ENCODE measurements at regions not wholly inside any gene's neighbourhood (a gene's known extent, or its start where the extent isn't known, plus 50 kb on each side); places are given as distances from the start of the nearest gene placed in this dataset.

DNA sequence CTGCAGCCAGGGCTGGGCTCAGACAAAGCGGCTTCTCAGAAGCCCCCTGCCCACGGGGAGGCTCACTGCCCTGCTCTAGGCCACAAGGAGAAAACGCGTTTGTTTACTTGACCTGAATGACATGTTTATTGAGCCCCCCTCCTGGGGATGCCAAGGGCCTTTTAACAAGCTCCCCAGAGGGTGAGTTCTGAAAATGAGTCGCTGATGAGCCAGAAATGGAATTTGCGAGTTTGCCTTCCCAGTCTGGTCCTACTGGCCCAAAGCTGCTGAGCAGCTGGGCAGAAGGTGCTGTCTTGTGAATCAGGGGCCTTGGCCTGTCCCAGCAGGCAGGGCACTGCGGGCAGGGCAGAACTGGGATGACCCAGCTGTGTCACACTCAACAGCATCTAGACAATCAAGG is 120.6 kb downstream of the SYF2 start:
- no peak overlapping the region for H3K27ac ChIP-seq
- TF ChIP-seq ZFX (IDR thresholded peaks at IDR 0.05; ENCODE audit: borderline replicate concordance): no peak
- TF ChIP-seq, protein P1, sequence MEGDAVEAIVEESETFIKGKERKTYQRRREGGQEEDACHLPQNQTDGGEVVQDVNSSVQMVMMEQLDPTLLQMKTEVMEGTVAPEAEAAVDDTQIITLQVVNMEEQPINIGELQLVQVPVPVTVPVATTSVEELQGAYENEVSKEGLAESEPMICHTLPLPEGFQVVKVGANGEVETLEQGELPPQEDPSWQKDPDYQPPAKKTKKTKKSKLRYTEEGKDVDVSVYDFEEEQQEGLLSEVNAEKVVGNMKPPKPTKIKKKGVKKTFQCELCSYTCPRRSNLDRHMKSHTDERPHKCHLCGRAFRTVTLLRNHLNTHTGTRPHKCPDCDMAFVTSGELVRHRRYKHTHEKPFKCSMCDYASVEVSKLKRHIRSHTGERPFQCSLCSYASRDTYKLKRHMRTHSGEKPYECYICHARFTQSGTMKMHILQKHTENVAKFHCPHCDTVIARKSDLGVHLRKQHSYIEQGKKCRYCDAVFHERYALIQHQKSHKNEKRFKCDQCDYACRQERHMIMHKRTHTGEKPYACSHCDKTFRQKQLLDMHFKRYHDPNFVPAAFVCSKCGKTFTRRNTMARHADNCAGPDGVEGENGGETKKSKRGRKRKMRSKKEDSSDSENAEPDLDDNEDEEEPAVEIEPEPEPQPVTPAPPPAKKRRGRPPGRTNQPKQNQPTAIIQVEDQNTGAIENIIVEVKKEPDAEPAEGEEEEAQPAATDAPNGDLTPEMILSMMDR (IDR thresholded peaks at IDR 0.05): no peak

DNA sequence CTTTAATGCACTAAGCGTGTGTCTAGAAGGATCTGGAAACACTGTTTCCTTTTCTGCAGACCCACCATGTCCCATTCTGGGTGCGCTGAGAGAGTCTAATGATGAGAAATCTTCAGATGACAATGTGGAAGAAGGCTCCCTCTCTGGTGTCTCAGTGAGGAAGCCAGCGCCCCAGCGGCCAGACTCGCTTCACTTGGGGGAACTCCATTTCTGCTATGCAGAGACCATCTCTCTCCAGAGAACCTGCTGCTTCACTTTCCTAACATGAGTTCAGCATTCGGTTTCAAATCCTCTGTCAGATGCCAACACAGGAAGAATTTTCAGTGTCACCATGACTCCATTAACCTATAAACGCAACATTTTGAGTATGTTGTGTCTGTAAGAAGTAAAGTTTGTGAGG is 121.8 kb downstream of the SYF2 start:
- H3K27ac ChIP-seq: no peak overlapping the region
- TF ChIP-seq ZFX (IDR thresholded peaks at IDR 0.05; ENCODE audit: borderline replicate concordance): no peak
- TF ChIP-seq, protein P1 (IDR thresholded peaks at IDR 0.05): no peak

DNA sequence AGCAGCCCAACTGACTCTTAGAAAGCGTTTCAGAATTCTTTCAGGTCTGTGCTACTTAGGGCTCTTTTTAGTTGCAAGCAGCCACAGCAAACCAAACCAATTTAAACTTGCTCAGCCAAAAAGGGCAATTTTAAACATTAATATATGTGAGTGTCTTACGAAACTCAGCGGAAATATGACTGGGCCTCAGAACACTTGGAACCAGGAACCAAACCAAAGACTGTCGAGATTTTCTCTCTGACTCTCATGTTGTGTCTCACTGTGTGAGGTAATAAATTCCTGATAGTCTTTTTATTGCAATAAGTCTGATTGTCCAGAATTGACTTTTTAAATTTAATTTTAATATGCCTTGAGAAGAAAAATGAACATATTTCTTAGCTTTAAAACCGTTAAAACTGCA is 122.3 kb downstream of the SYF2 start:
- TF ChIP-seq ZFX (IDR thresholded peaks at IDR 0.05; ENCODE audit: borderline replicate concordance): no peak
- TF ChIP-seq, protein P1 (IDR thresholded peaks at IDR 0.05): no peak
- no peak overlapping the region for H3K27ac ChIP-seq

DNA sequence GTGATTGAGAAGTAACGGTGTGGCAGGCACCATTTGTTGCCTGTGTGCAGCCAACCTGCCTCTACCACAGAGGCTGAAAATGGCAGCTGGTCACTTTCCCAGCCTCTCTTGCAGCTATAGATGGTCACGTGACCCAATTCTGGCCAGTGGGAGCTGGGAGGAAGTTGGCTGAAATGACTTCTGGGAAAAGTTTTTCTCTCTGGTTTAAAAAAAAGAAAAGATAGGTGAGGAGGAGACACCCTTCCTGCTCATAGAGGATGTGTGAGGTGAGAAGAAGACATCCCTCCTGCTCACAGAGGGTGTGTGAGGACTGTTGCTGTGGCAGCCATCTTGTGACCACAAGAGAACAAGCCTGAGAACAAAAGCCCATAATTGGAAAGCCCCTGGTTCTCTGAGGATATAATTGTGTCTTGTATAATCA is 122.8 kb downstream of the SYF2 start:
- H3K27ac ChIP-seq: no peak overlapping the region
- TF ChIP-seq ZFX (IDR thresholded peaks at IDR 0.05; ENCODE audit: borderline replicate concordance): no peak
- TF ChIP-seq, protein P1 (IDR thresholded peaks at IDR 0.05): no peak

DNA sequence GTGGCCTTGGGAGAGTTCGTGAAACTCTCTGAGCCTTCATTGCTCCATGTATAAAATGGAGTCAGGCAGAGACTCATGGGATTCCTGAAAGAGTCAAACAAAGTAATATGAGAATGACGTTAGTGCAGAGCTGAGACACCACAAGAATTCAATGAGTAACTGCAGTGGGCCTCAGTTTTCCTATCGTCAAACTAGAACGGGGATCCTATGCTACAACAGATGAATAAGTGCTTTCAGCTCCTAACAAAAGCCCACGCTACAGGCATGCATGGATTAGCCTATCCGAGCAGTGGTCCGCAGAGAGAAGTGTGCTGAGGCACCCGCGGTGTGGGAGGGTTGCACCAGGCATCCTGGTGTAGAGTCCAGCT is 124.7 kb downstream of the SYF2 start:
- no peak overlapping the region for H3K27ac ChIP-seq
- no peak for TF ChIP-seq ZFX (IDR thresholded peaks at IDR 0.05; ENCODE audit: borderline replicate concordance)
- TF ChIP-seq, protein P1 (IDR thresholded peaks at IDR 0.05): no peak

DNA sequence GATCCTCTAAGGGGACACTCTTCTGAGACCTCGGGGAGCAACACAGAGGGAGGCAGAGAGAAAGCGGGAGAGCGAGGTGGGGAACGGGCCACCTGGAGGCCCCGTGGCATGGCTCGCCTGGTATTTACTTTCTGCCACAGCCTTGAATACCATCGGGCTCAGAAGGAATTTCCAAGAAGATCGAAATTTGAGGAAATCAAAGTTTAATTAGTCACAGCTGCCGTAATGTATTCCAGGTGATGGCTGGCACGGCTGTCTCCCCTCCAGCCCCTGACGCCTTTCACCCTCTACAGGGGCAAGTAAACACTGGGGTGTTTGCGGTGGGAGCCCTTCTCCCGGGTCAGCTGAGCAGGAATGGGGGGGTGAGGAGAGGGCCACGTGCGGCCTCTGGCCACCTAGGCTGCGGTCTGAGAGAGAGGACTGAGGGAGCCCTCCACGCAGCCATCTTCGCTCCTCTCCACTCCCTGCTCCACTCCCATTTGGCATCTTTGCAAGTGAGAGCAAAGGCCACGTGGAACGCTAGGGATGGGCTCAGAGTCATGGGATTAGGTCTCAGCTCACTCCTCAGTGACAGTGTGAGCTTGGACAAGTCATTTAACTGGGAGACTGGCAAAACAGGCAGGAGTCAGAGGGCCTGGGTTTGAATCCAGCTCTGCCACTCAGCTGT is 125.2 kb downstream of the SYF2 start:
- TF ChIP-seq, protein P1 (IDR thresholded peaks at IDR 0.05): no peak
- TF ChIP-seq ZFX (IDR thresholded peaks at IDR 0.05; ENCODE audit: borderline replicate concordance): no peak
- no peak overlapping the region for H3K27ac ChIP-seq

DNA sequence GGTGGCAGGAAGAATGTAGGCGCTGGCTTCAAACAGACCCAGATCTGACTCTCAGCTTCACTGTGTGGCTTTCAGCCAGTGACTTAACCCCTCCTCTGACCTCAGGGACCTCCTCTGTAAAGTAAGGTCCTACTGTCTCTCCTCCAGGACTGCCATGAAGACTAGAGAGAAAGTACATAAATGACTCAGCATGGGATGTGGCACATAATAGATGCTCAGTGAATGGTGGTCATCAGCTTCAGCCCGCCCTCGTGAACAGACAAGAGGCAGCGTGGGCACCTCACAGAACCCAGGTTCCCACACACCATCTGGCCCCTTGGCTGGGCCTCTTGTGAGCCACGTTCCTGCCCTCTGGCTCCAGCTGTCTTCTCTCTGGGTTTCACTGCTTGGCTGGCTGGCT is 126.0 kb downstream of the SYF2 start:
- no peak overlapping the region for H3K27ac ChIP-seq
- TF ChIP-seq ZFX (IDR thresholded peaks at IDR 0.05; ENCODE audit: borderline replicate concordance): no peak
- TF ChIP-seq, protein P1 (IDR thresholded peaks at IDR 0.05): no peak
